Activated CD4-positive, alpha-beta memory T cell treated with anti-CD3 and anti-CD28 coated beads for 36 hours (primary cell): ENCODE measurements at regions not wholly inside any gene's neighbourhood (a gene's known extent, or its start where the extent isn't known, plus 50 kb on each side); places are given as distances from the start of the nearest gene placed in this dataset.

Experiments
- CTCF ChIA-PET: fragments of 350-600 bp; sonication (Branson Sonifier 250); formaldehyde crosslinking; loops from one replicate; lab custom pipeline; 2021; ENCODE audit warnings: antibody characterized with exemption, inconsistent platforms; lab: Charles Lee
- POLR2A ChIA-PET: fragments of 350-600 bp; sonication (Branson Sonifier 250); formaldehyde crosslinking; loops from one replicate; lab custom pipeline; 2021; ENCODE audit warnings: antibody characterized with exemption; lab: Charles Lee
- DNase-seq: peaks from one replicate; pipeline ENCODE4 v3.0.0-alpha.2; 2020
- H3K27ac Mint-ChIP-seq: one replicate; pipeline ENCODE4 v1.8.0; 2021; ENCODE audit warnings: mixed read lengths
- H3K27me3 Mint-ChIP-seq: one replicate; pipeline ENCODE4 v1.8.0; 2021; ENCODE audit warnings: mixed read lengths
- H3K36me3 Mint-ChIP-seq: one replicate; pipeline ENCODE4 v1.8.0; 2021; ENCODE audit warnings: mixed read lengths
- H3K4me1 Mint-ChIP-seq: one replicate; pipeline ENCODE4 v1.8.0; 2021; ENCODE audit warnings: low read depth, mixed read lengths
- H3K4me3 Mint-ChIP-seq: one replicate; pipeline ENCODE4 v1.8.0; 2021; ENCODE audit warnings: mild to moderate bottlenecking, mixed read lengths
- H3K9me3 Mint-ChIP-seq: one replicate; pipeline ENCODE4 v1.8.0; 2021; ENCODE audit warnings: mixed read lengths
- intact Hi-C: fragments of 100-400 bp; cut with micrococcal nuclease; formaldehyde crosslinking; loops from one replicate; pipeline ENCODE4 v1.15.1; 2023

DNA sequence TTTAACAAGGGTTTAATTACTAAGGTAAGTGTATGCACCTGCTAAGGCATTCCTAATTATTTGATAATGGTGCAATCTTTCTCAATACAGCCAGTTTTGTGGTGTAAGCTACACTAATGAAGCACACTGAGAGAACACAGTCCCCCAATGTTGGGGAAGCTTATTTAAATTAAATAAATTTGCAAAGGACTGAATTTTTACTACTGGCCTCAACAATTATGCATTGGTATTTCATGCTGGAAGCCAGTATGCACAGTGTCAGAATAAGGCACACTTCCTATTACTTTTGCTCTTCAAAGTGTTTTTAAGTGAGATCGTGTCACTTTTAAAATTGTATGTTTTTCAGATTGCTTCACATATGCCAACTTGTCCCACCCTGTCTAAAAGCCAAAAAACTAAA is 103.2 kb upstream of the ZNF521 start:
- Mint-ChIP-seq H3K36me3 (no peaks in the 10 kb centered on the region), H3K4me1 (no peaks in the 10 kb centered on the region), H3K4me3 (no peak overlapping the region), H3K9me3 (peaks cover 3% of the 10 kb centered on the region), H3K27ac (no peak overlapping the region), H3K27me3 (no peaks in the 10 kb centered on the region)
- intact Hi-C loops = no loop called here
- DNase-seq = no peak
- CTCF ChIA-PET = no interaction called here
- POLR2A ChIA-PET = no interaction called here

DNA sequence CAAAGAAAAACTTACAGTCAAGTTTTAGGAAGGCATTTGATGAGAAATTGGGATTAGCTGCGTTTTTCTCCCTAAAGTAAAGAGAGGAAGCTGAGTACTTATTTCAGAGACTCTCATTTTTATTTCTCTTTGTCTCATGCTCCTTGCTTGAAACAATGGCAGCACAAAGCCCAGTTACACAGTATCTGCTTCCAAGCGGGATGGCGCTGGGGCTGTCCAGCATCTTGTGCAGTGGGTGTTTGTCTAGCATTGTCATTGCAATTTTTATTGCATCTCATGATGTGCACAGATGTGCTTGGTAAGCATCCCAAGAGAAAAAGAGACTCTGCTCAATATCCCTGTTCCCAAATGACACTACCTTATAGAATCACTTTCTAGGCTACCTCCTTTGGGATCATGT is 102.8 kb upstream of the ZNF521 start:
- no peak for DNase-seq
- POLR2A ChIA-PET = no interaction called here
- intact Hi-C loops = no loop called here
- Mint-ChIP-seq H3K9me3 (peaks cover 3% of the 10 kb centered on the region), H3K27ac (no peak overlapping the region), H3K4me3 (no peak overlapping the region), H3K36me3 (no peaks in the 10 kb centered on the region), H3K27me3 (no peaks in the 10 kb centered on the region), H3K4me1 (no peaks in the 10 kb centered on the region)
- CTCF ChIA-PET = no interaction called here

DNA sequence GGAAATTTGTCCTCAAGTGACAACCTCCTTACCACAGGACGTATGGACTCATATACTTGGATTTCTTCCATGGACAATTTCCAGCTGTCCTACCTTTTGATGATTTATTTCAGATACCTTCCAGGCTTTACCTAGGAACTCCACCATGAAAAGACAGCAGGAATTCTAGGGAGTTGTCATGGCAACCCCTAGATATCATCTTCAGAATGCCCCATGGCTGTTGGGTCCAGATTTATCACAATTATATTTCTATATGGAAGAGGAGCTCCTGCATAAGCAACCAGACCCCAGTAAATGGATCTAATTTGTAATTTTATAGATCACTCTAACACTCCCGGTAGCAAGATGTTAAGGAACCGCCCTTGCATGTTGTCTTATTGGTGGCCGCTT is 102.3 kb upstream of the ZNF521 start:
- no peak for DNase-seq
- Mint-ChIP-seq H3K9me3 (peaks cover 3% of the 10 kb centered on the region), H3K4me3 (no peak overlapping the region), H3K27ac (no peak overlapping the region), H3K27me3 (no peaks in the 10 kb centered on the region), H3K4me1 (no peaks in the 10 kb centered on the region), H3K36me3 (no peaks in the 10 kb centered on the region)
- ChIA-PET POLR2A (no interaction called here), CTCF (no interaction called here)
- intact Hi-C loops = no loop called here

- H3K4me1 Mint-ChIP-seq = no peaks in the 10 kb centered on the region
- no peaks in the 10 kb centered on the region for H3K27me3 Mint-ChIP-seq
- H3K9me3 Mint-ChIP-seq = peaks cover 3% of the 10 kb centered on the region
- no peaks in the 10 kb centered on the region for H3K36me3 Mint-ChIP-seq
- H3K4me3 Mint-ChIP-seq = no peak overlapping the region
- H3K27ac Mint-ChIP-seq = no peak overlapping the region
- intact Hi-C loops = no loop called here
- CTCF ChIA-PET = no interaction called here
- POLR2A ChIA-PET = no interaction called here
- DNase-seq = no peak
Observed at GRCh38 chr18:25453556-25454269, 101.7 kb upstream of the ZNF521 start.

DNA sequence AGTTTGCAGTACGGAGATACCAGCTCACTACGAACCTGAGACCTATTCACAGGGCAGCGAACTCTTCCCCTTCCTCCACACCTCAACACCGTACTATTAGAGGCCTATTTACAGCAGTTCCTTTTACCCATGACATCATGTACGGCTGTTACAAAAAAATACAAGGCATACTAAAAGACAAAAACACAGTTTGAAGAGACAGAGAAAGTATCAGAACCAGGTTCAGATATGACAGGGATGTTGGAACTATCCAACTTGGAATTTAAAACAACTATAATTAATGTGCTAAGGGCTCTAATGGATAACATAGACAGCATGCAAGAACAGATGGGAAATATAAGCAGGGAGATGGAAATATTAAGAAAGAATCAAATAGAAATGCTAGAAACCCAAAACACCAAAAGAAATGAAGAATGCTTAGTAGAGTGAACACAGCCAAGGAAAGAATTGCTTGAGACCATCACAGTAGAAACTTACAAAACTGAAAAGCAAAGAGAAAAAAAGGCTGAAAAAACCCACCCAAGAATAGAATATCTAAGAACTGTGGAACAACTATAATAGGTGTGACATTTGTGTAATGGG is 99.2 kb upstream of the ZNF521 start:
- ChIA-PET CTCF (no interaction called here), POLR2A (no interaction called here)
- Mint-ChIP-seq H3K4me3 (no peak overlapping the region), H3K9me3 (peaks cover 3% of the 10 kb centered on the region), H3K27ac (no peak overlapping the region), H3K36me3 (no peaks in the 10 kb centered on the region), H3K4me1 (no peaks in the 10 kb centered on the region), H3K27me3 (no peaks in the 10 kb centered on the region)
- intact Hi-C loops = no loop called here
- DNase-seq = no peak

GRCh38 chr18:25449046-25449445 is 97.1 kb upstream of the ZNF521 start:
- intact Hi-C loops = no loop called here
- H3K4me3 Mint-ChIP-seq = no peak overlapping the region
- H3K9me3 Mint-ChIP-seq = peaks cover 3% of the 10 kb centered on the region
- ChIA-PET CTCF (no interaction called here), POLR2A (no interaction called here)
- H3K27me3 Mint-ChIP-seq = no peaks in the 10 kb centered on the region
- no peaks in the 10 kb centered on the region for H3K36me3 Mint-ChIP-seq
- DNase-seq = no peak
- no peaks in the 10 kb centered on the region for H3K4me1 Mint-ChIP-seq
- H3K27ac Mint-ChIP-seq = no peak overlapping the region

DNA sequence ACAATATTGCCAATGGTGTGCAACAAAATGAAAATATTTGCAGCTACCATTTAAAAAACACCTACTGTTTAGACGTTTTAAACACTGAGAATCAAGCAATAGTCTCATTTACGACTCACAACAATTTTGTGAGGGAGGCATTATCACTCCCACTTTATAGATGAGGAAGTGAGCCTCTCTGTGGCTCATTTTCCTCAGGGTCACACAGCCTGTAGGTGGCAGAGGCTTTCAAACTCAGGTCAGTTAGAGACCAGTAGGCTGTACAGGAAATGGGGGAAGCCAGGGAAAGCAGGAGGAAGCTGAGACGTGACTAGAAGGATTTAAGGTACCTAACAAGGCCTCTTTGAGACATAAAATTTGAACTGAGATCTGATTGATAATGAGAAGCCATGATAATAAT is 95.0 kb upstream of the ZNF521 start:
- CTCF ChIA-PET = no interaction called here
- POLR2A ChIA-PET = no interaction called here
- H3K4me1 Mint-ChIP-seq = no peaks in the 10 kb centered on the region
- H3K36me3 Mint-ChIP-seq = no peaks in the 10 kb centered on the region
- H3K4me3 Mint-ChIP-seq = no peak overlapping the region
- H3K27ac Mint-ChIP-seq = no peak overlapping the region
- peaks cover 3% of the 10 kb centered on the region for H3K9me3 Mint-ChIP-seq
- DNase-seq = no peak
- H3K27me3 Mint-ChIP-seq = no peaks in the 10 kb centered on the region
- intact Hi-C loops = no loop called here

- POLR2A ChIA-PET = no interaction called here
Observed at GRCh38 chr18:25445430-25445829, 93.5 kb upstream of the ZNF521 start.

GRCh38 chr18:25443776-25444175 is 91.8 kb upstream of the ZNF521 start:
- no peaks in the 10 kb centered on the region for H3K36me3 Mint-ChIP-seq
- intact Hi-C loops = no loop called here
- no peaks in the 10 kb centered on the region for H3K27me3 Mint-ChIP-seq
- CTCF ChIA-PET = no interaction called here
- no peak for DNase-seq
- no peak overlapping the region for H3K27ac Mint-ChIP-seq
- H3K4me3 Mint-ChIP-seq = no peak overlapping the region
- no peaks in the 10 kb centered on the region for H3K9me3 Mint-ChIP-seq
- POLR2A ChIA-PET = no interaction called here
- no peaks in the 10 kb centered on the region for H3K4me1 Mint-ChIP-seq

More at GRCh38 chr18:25445430-25445829, 93.5 kb upstream of the ZNF521 start:
- H3K27ac Mint-ChIP-seq = no peak overlapping the region
- no peaks in the 10 kb centered on the region for H3K36me3 Mint-ChIP-seq
- peaks cover 2% of the 10 kb centered on the region for H3K9me3 Mint-ChIP-seq
- no peaks in the 10 kb centered on the region for H3K27me3 Mint-ChIP-seq
- no peaks in the 10 kb centered on the region for H3K4me1 Mint-ChIP-seq
- CTCF ChIA-PET = no interaction called here
- intact Hi-C loops = no loop called here
- H3K4me3 Mint-ChIP-seq = no peak overlapping the region
- no peak for DNase-seq

- Mint-ChIP-seq H3K4me3 (no peak overlapping the region), H3K9me3 (no peaks in the 10 kb centered on the region), H3K27me3 (no peaks in the 10 kb centered on the region), H3K36me3 (no peaks in the 10 kb centered on the region), H3K27ac (no peak overlapping the region), H3K4me1 (no peaks in the 10 kb centered on the region)
- ChIA-PET POLR2A (no interaction called here), CTCF (no interaction called here)
- DNase-seq = no peak
- intact Hi-C loops = no loop called here
Observed at GRCh38 chr18:25435149-25435782, 83.3 kb upstream of the ZNF521 start.

DNA sequence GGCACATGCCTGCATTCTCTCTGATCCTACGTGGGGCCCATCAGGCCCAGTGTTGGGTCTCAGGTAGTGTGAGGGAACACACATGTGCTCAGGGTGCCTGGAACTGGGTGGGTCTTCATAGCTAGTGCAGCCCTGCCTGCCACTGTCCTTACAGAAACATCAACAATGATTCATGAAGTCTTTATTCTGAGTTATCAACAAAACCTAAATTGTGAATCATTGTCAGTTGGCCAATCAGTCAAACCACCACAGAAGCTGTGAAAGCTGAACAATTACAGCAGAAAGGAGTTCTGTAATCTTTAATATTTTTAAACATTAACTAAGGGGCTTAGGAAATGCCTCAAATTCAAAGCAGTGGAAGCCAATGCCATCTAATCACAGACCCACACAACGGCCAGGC is 82.8 kb upstream of the ZNF521 start:
- no peaks in the 10 kb centered on the region for H3K4me1 Mint-ChIP-seq
- POLR2A ChIA-PET = no interaction called here
- no peak overlapping the region for H3K27ac Mint-ChIP-seq
- no peak for DNase-seq
- CTCF ChIA-PET = interaction anchor here (0.6 kb wide), 1 partner anchor 42 kb away, joined by 5 read pairs; no protein-coding TSS in a partner anchor
- no peaks in the 10 kb centered on the region for H3K27me3 Mint-ChIP-seq
- no peak overlapping the region for H3K4me3 Mint-ChIP-seq
- intact Hi-C loops = no loop called here
- no peaks in the 10 kb centered on the region for H3K36me3 Mint-ChIP-seq
- H3K9me3 Mint-ChIP-seq = no peaks in the 10 kb centered on the region

DNA sequence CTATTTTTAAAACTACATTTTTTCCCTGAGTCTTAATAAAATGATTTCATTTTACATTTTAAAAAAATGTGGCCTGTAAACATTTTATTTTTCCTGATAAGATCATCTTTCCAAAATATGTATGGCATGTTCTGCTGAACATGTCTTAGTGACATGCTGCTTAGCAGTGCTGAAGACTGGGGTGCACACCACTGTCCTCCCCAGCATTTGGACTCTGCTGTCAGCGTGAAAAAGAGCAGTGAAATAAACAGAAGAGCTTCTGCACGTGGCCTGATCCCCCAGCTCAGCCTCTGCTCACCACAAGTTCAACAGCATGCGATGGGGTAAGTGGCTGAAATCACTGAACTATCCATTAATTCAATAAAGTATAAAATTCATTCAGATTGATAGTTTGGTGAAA is 81.6 kb upstream of the ZNF521 start:
- DNase-seq = no peak
- no peaks in the 10 kb centered on the region for H3K4me1 Mint-ChIP-seq
- CTCF ChIA-PET = no interaction called here
- no peak overlapping the region for H3K27ac Mint-ChIP-seq
- H3K36me3 Mint-ChIP-seq = no peaks in the 10 kb centered on the region
- POLR2A ChIA-PET = no interaction called here
- H3K27me3 Mint-ChIP-seq = no peaks in the 10 kb centered on the region
- no peaks in the 10 kb centered on the region for H3K9me3 Mint-ChIP-seq
- intact Hi-C loops = no loop called here
- H3K4me3 Mint-ChIP-seq = no peak overlapping the region

DNA sequence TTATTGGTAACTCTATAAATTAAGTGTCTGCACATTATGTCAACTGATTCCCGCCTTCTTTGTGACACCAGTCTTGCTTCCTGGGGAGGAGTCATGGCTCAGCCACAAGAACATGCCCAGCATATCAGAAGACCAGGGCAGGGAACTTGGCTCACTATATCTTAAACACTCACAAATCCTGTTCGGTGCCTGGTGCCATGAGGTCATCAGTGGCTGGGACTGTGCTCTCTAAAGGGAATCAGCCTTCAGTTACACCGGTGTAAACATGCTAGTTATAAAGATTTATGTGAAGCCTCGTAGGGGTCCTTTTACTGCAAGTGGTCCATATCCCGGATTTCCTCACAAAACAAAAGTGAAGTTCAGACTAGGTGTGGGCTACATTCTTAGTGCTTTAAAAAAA is 73.1 kb upstream of the ZNF521 start:
- peaks cover 4% of the 10 kb centered on the region for H3K9me3 Mint-ChIP-seq
- H3K27me3 Mint-ChIP-seq = no peaks in the 10 kb centered on the region
- intact Hi-C loops = no loop called here

More for the DNA sequence above, 73.1 kb upstream of the ZNF521 start:
- Mint-ChIP-seq H3K4me3 (no peak overlapping the region), H3K36me3 (no peaks in the 10 kb centered on the region), H3K27ac (no peak overlapping the region), H3K4me1 (no peaks in the 10 kb centered on the region)
- POLR2A ChIA-PET = no interaction called here
- DNase-seq = no peak
- CTCF ChIA-PET = no interaction called here
